ENCODE measurements at regions not wholly inside any gene's neighbourhood (a gene's known extent, or its start where the extent isn't known, plus 50 kb on each side); places are given as distances from the start of the nearest gene placed in this dataset.
"Not testable (repeated sequence)": the region's sequence is repeated elsewhere in the genome, so short reads cannot be mapped to it uniquely, and the experiment has no call there.

DNA sequence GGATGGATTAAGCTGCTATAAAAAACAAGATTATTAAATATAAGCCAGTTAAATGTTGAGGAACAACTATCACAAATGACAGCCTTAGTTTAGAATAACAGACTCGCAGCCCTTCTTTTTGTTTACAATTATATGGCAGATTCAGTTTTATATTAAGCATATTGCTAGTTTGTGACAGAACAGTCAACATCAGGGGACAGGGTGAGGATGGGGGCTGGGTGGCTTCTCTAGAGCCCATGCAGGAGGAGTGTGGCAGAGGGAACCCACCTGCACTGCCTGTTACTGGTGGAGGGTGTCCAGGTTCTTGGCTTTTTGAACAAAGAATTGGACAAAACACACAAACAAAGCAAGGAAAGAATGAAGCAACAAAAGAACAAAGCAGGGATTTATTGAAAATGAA is 799.7 kb downstream of the PRIM2 start:
- not testable (repeated sequence) for FAIRE-seq

DNA sequence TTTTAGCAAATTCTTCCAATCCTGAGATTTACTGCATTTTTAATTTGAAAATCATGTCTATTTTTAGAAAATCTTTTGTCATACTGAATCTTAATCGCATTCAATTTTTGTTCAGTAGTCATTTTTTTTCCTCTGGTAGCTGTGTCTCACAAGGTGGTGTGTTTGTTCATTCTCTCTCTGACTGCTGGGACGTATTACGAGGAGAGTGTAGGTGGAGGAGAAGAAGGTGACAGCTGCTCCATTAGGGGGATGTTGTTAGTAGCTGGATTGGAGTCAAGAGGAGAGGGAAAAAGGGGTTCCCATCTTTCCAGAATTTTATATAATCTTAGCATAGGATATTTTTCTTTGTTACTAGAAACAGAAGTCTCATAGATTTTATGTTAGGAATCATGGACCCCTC is 804.2 kb downstream of the PRIM2 start:
- FAIRE-seq: not testable (repeated sequence)

DNA sequence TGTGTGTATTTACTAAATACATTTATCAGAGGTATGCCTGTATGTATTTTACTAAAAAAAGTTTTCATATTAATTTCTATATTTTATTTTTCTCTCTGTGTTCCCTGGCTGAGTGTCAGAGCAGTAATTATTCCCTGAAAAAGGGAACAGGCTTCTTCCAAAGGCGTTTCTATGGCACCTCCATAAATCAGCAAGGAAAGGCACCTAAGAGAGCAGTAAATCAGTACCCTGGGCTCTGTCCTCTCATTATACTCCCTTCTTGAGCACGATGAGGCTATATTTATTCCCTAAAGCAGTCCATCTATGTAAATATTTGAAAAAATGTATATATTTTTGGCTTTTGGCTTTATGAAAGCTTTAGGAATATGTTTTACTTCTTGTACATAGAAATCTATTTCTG is 806.3 kb downstream of the PRIM2 start:
- FAIRE-seq: not testable (repeated sequence)

DNA sequence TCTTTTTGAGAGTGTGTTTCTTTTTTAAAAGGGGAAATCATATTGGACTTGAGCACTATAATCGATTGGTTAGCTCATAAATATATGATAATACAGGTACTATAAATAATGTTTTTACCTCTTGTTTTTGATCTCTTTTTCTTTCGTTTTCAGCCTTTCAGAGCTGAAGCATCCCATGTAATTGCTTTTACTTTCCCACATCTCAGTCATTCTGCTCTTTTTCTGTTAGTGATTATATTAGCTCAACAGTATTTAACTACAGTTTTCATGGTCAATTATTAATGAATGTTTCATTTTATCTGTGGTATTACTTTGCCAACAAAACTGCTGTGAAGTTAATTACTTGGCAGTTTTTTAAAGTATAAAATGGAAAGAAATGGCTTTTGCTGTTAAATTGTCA is 811.1 kb downstream of the PRIM2 start:
- not testable (repeated sequence) for FAIRE-seq

DNA sequence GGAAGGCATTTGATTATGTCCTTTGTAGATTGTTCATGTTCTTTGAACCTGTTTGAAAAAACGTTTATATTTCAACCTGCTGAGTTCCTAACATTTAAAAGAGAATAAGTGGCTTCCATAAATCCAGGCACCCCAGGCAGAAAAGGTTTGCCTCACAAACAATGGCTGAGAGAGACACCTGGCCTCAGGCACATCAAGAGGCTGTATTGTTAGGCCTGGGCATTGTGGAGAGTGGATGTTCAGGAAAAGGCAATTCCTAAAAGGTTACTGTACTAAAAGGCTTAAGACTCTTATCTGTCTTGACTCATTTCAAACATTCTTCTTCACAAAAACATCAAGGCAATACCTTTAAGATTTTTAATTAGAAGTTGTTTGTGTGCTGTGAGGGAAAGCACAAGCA is 811.7 kb downstream of the PRIM2 start:
- not testable (repeated sequence) for FAIRE-seq

DNA sequence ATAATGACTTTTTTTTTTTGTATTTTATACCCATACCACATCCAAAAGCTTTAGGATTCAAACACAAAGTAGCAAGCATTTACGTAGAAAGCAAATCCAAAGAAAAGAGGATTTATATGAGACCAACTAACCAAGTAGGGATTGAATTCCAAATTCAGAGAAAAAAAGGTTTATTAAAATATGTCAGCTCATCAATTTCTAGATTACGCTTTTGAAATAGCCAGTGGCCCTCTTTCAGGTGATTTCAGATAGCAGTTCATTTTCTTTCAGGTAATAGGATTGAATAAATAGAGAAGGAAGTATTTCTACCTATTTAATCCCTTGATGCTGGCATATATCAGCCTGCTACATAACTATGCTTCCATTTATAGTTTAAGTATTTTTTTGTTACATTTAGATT is 822.3 kb downstream of the PRIM2 start:
- FAIRE-seq: not testable (repeated sequence)

DNA sequence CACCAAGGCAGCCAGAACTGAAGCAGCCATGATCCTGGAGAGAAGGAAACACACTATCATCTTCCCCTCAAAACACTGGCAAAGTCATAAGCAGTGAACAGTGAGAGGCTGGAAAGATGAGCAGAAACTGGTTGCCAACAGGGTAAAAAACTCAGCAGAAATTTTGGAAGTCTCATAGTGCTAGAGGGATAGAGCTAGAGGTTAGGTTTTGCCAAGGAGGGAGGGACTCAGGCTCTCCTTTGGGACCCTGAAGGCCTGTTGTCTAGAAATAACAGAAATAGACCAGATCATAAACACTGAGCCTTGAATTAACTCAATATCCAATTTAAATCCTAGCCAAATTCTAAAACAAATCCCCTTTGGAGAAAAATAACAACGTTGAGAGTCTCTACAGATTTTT is 853.6 kb downstream of the PRIM2 start:
- FAIRE-seq: not testable (repeated sequence)

DNA sequence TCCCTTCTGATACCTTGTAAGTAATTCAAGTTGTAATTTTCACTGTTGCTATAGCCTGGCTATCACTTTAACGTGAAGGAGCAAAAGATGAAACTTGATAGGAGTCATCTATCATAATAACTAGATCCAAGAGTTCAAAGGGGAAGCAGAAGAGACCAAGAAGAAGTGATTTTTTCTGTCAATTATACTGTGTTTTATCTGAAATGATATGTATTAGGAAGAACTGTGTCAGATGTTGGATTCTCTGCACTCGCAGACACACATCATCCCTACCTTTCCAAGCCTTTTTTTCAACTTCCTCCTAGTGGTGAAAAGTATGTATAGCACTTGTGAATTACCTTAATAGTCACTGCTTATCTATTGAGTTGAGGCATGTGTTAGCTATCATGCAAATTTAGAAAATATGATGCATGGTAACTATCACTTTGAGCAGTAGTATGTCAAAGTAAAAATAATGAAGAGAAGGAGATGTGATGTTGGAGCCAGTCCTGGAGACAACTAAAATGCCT is 864.2 kb downstream of the PRIM2 start:
- FAIRE-seq: not testable (repeated sequence)

DNA sequence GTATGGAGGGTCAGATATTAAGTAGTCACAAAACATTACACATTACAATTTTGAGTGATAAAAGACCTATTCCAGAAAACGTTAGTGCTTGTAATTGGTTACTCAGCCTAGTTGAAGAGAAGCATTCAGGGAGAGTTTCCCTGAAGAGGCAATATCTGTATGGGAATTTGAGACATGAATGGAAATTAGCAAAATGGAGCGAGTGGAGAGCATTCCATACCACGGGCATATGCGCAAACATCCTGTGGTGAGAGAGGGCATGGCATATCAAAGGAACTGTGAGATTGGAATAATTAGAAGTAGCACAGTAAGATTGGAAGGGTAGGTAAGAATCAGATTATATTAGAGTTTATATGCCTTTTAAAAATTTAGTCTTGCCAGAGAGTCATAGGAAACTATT is 867.9 kb downstream of the PRIM2 start:
- FAIRE-seq: not testable (repeated sequence)

DNA sequence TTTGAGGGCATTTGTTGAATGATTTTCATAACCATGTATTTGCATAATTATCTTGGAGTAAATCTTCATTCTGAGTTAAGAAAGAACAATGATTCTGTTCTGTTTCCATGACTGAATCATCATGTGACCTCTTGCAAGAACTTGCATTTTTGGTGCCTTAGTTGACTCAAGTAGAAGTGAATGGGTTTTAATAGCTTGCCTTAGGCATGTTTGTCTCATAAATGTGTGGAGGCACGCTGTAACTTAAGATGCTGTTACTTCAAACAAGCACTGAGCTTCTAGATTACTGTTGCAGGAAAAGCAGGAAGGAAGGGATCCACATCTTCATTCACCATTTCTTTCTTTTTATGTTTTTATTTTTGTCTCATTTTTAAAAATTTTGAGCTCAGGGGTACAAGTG is 875.8 kb downstream of the PRIM2 start:
- FAIRE-seq: not testable (repeated sequence)

DNA sequence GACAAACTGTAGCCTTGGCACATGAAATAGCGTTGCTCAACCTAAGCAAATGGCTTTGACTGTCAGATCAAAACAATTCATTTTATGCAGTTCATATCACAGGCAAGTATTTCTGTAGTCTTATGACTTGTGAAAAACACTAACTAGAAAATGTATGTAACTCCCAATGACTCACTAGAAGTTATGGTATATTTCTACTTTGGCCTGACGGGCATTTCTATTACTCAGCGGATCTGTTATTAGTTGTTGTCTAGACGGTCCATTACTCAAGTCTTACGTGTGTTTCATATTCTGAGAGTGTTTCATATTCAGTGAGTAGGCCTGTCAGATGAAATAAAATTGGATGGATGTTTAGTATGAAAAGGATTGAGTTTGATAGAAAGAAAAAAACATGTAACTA is 880.9 kb downstream of the PRIM2 start:
- no peak for FAIRE-seq

DNA sequence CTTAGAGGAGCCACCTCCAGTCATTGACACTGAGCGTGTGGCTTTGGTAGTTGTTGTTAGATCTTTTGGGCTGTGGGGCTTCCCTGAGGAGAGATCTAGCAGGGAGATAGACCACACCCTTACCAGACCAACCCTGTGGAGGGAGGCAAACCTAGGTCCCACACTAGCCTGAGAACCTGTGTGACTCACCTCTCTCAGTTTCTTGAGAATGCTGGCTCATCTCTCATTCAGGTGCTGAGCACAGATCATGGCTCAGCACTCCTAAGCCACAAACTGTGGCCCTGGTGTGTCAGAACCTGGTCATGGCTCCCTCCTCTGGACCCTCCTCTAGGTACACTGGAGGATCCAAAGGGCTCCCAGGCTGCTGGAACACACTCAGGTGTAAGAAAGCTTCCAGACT is 919.7 kb downstream of the PRIM2 start:
- not testable (repeated sequence) for FAIRE-seq

DNA sequence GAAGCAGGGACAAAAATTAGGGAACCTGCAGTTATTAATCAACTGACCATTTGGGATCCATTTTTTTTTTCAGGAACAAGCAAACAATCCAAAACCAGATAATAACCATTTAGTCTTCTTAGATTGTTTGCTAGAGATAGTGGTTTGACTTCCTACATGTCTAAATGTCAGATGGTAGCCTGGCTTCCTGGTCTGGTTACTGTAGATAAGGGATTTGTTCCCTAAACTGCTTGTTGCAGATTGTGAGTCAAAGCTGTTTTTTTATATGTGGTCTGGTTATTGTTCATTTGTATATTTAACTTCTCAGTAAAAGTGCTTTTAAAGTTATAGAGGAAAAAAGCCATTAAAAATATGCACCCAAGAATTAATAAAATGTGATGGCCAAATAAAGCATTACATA is 921.0 kb downstream of the PRIM2 start:
- FAIRE-seq: not testable (repeated sequence)

DNA sequence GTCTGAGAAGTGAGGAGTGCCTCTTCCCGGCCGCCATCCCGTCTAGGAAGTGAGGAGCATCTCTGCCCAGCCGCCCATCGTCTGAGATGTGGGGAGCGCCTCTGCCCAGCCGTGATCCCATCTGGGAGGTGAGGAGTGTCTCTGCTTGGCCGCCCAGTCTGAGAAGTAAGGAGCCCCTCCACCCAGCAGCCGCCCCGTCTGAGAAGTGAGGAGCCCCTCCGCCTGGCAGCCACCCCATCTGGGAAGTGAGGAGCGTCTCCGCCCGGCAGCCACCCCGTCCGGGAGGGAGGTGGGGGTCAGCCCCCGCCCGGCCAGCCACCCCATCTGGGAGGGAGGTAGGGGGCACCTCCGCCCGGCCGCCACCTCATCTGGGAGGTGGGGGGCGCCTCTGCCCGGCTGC is 940.2 kb downstream of the PRIM2 start:
- not testable (repeated sequence) for FAIRE-seq

DNA sequence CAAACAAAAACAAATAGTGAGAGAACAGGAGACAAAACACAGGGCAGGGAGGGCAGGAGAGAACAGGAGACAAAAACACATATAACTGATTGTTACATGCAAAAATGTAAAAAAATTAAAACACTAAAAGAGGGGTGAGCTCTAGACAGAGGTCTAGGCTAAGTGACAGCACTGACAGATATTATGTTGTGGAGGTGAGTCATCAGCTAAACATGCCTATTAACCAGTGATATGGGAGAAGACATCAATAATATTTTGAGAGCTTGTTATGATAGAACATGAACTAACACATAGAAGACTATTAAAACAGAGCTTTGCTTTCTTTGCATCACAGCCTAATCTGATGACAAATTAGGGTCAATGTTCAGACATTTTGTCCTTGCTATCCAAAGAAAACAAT is 972.7 kb downstream of the PRIM2 start:
- no peak for FAIRE-seq

DNA sequence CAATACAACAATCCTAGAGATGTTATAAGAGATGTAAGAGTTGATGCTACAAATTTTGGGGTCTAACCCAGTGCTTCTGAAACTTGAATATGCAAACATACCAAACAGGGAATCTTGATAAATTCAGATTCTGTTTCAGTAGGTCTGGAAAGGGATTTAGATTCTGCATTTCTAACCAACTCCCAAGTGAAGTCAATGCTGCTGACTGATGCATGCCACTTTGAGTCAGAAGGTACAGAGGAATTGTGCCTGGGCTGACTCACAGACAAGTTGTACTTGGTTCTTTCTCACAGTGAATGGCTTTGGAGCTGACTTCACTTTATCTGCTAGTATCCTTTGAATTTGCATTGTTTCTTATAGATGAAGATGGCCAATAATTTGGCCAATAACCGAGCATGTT is 973.9 kb downstream of the PRIM2 start:
- FAIRE-seq: not testable (repeated sequence)

DNA sequence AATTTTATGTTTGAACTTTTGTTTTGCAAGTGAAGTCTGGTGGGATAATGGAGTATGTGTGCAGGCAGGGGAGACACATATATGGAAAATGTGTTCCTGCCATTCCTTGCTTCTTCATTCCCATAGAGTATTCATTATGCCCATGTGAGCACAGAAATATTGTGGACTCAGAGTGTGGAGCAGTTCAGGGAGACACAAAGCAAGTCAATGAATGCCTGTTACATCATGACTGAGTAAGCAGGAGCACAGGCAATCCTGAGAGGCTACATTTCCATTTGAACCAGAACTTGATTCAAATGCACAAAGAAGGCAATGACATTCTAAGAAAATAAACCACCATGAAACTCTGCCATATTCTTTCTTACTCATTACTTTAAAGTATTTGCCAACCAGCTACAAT is 990.5 kb downstream of the PRIM2 start:
- FAIRE-seq: not testable (repeated sequence)

DNA sequence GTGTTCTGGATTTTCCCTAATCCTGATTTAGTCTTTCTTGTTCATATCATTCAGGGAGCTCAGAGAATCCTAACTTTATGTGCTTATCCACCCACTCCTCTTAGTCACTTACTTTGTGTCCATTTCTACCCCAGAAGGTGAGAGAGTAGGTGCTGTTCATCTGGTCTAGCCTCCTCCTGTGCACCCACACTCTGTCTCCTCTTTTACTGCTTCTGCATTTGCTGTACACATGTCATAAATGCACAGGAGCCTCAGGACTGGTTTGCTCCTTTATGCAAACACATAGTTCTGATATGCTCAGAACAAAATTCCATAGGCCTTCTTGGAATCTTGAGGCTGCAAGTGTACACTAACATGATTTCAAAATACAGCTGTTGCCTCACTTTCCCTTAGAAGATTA is 1014.7 kb downstream of the PRIM2 start:
- not testable (repeated sequence) for FAIRE-seq

DNA sequence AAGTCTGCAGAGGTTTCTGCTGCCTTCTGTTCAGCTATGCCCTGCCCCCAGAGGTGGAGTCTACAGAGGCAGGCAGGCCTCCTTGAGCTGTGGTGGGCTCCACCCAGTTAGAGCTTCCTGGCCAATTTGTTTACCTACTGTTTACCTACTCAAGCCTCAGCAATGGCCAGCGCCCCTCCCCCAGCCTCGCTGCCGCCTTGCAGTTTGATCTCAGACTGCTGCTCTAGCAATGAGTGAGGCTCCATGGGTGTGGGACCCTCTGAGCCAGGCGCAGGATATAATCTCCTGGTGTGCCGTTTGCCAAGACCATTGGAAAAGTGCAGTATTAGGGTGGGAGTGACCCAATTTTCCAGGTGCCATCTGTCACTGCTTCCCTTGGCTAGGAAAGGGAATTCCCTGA is 1024.9 kb downstream of the PRIM2 start:
- not testable (repeated sequence) for FAIRE-seq

DNA sequence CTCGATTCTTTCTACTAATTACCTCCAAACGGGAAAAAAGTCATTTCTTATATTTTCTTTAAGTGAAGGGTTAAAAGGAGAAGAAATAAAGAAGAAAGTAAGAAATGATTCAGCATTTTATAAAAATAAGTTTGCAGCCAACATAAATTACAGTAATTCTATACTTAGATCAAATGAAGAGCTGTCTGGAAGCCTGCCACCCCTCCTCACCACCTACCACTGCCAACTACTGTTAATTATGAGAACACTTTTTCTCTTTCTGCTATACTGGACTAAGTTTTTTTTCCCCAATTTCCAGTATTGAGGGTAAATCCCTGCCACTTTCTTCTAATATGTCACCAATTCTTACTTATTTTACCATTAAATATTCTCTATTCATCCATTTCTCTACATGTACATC is 1030.1 kb downstream of the PRIM2 start:
- not testable (repeated sequence) for FAIRE-seq

DNA sequence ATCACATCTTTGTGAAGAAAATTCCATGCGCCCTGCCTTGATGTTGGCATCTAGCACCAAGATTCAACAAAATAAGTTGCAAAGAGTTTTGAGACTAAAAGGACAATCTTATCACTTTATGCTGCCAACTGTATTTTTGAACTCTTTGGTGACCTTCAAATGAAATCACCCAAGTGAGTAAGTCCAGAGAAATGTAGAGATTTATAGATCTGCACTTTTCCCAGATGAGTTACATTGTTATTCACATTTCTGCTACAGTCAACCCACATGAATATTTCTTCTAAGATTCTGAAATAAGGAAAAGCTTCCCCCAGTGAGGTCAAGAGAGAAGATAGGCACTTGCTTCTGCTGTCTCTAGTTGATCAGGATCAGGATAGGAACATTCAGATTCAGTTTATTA is 1034.2 kb downstream of the PRIM2 start:
- FAIRE-seq: not testable (repeated sequence)

DNA sequence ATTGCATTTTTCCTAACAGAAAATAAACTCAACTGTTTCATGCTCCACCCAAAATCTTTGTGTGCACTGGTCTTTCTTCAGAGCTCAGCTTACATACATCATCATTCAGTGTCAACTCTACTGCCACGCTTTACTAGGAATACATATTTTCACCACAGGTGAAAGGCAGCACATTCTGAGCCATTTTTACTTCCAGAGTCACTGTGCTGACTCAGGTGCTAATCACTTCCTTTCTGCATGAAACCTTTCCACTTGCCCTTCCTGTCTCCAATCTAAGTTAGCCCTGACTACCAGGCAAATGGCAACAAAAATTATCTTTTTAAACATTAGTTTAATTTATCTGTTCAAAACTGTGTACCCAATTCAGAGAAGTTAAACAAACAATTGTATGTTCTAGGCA is 1041.0 kb downstream of the PRIM2 start:
- FAIRE-seq: not testable (repeated sequence)

DNA sequence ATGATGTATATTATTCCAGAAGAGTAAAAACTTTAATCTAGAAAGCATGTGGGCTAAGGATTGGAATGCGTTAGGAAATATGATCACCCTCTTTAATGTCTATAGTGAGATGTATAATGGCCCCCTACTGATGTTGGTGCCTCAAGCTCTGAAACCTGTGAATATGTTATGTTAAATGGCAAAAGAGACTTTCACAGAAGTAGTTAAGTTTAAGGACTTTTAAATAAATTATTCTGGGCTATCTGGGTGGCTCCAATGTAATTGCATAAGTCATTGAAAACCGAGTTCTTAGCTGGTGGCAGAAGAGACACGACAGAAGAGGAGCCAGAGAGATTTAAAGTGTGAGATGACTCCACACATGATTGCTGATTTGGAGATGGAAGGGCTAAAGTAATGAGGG is 1048.4 kb downstream of the PRIM2 start:
- not testable (repeated sequence) for FAIRE-seq

DNA sequence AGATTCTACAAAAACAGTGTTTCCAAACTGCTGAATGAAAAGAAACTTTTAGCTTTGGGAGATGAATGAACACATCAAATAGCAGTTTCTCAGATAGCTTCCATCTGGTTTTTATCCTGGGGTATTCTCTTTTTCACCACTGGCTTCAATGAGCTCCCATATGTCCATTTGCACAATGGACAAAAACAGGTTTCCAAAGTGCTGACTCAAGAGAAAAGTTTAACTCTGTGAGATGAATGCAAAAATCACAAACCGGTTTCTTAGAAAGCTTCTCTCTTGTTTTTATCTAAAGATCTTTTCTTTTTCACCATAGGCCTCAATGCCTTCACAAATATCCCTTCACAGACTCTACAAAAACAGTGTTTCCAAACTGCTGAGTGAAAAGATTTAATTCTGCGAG is 1089.2 kb downstream of the PRIM2 start:
- not testable (repeated sequence) for FAIRE-seq

DNA sequence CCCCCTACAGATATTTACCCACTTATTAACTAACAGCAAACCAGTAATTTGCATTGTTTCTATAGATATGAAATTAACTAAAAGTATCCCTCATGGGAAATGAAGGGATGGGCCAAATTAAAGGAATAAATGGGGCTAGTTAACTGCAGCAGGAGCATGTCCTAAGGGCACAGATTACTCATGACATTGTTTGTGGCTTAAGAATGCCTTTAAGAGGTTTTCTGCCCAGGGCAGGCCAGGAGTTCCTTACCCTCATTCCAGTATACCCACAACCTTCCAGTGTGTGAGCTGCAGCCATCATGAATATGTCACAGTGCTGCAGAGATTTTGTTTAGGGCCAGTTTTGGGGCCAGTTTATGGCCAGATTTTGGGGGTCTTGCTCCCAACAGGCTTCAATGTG is 1101.9 kb downstream of the PRIM2 start:
- FAIRE-seq: no peak

All from colon (tissue), 2 donors.